ENCODE measurements at regions not wholly inside any gene's neighbourhood (a gene's known extent, or its start where the extent isn't known, plus 50 kb on each side); places are given as distances from the start of the nearest gene placed in this dataset.

- TF ChIP-seq EZH2phosphoT487 (IDR thresholded peaks at IDR 0.05; ENCODE audit: borderline replicate concordance, low read depth, low read length) (no peak), CTCF (conservative IDR thresholded peaks at IDR 0.05; ENCODE audit: low read length) (no peak)
- Histone ChIP-seq H3K27ac (ENCODE audit: low read depth, low read length, poor library complexity, severe bottlenecking) (no peak overlapping the region), H3K79me2 (ENCODE audit: insufficient read depth, low read depth, low read length) (no peaks in the 10 kb centered on the region), H3K4me3 (ENCODE audit: low read depth, low read length, poor library complexity, severe bottlenecking) (no peak overlapping the region), H3K4me2 (ENCODE audit: low read length) (no peak overlapping the region), H4K20me1 (ENCODE audit: insufficient read depth, low read length) (no peaks in the 10 kb centered on the region), H3K4me1 (ENCODE audit: insufficient read depth, low read length, poor library complexity, severe bottlenecking) (no peaks in the 10 kb centered on the region), H3K36me3 (ENCODE audit: insufficient read depth, low read length) (no peaks in the 10 kb centered on the region), H3K9me2 (ENCODE audit: insufficient read depth, low read length) (no peaks in the 10 kb centered on the region), H3K9me3 (ENCODE audit: low read length) (peaks cover 21% of the 10 kb centered on the region), H2AFZ (ENCODE audit: low read length) (no peak overlapping the region)
- DNase-seq (ENCODE audit: low spot score) = no peak
- intact Hi-C loops (cut with micrococcal nuclease; ENCODE audit: unreplicated experiment) = no loop called here
- CTCF ChIA-PET (ENCODE audit: unreplicated experiment) = no interaction called here
- POLR2A ChIA-PET = interaction anchor here (0.6 kb wide), 1 partner anchor 141 kb away, joined by 5 read pairs; no protein-coding TSS in a partner anchor
- BruUV-seq (replicated peaks) = no TSS peak
Measured at GRCh38 chr14:50021261-50022031, 94.9 kb downstream of the VCPKMT start.

- no peaks in the 10 kb centered on the region for H3K36me3 ChIP-seq (ENCODE audit: insufficient read depth, low read length)
- H3K79me2 ChIP-seq (ENCODE audit: insufficient read depth, low read depth, low read length) = no peaks in the 10 kb centered on the region
- no peak for DNase-seq (ENCODE audit: low spot score)
- H3K27ac ChIP-seq (ENCODE audit: low read depth, low read length, poor library complexity, severe bottlenecking) = no peak overlapping the region
- intact Hi-C loops (cut with micrococcal nuclease; ENCODE audit: unreplicated experiment) = no loop called here
- no peaks in the 10 kb centered on the region for H4K20me1 ChIP-seq (ENCODE audit: insufficient read depth, low read length)
- no peak overlapping the region for H3K4me3 ChIP-seq (ENCODE audit: low read depth, low read length, poor library complexity, severe bottlenecking)
- ChIA-PET CTCF (ENCODE audit: unreplicated experiment) (no interaction called here), POLR2A (interaction anchor here (0.5 kb wide), 1 partner anchor 416 kb away, joined by 5 read pairs; no protein-coding TSS in a partner anchor)
- H3K4me1 ChIP-seq (ENCODE audit: insufficient read depth, low read length, poor library complexity, severe bottlenecking) = no peaks in the 10 kb centered on the region
- H2AFZ ChIP-seq (ENCODE audit: low read length) = no peak overlapping the region
- no TSS peak for BruUV-seq (replicated peaks)
- no peaks in the 10 kb centered on the region for H3K9me2 ChIP-seq (ENCODE audit: insufficient read depth, low read length)
- peaks cover 21% of the 10 kb centered on the region for H3K9me3 ChIP-seq (ENCODE audit: low read length)
- no peak for TF ChIP-seq CTCF (conservative IDR thresholded peaks at IDR 0.05; ENCODE audit: low read length)
- TF ChIP-seq EZH2phosphoT487 (IDR thresholded peaks at IDR 0.05; ENCODE audit: borderline replicate concordance, low read depth, low read length) = no peak
- H3K4me2 ChIP-seq (ENCODE audit: low read length) = no peak overlapping the region
Measured at GRCh38 chr14:50022661-50023060, 93.7 kb downstream of the VCPKMT start.
